MCF 10A (cell line): ENCODE measurements at regions not wholly inside any gene's neighbourhood (a gene's known extent, or its start where the extent isn't known, plus 50 kb on each side); places are given as distances from the start of the nearest gene placed in this dataset.
A peak's percentile ranks its signal among the peaks of the same experiment; 100 is the strongest.

ENCODE experiments used
- BruUV-seq: library from RNA; stranded (reverse); fragments of 400-500 nt; replicated peaks from 2 replicates; lab custom pipeline; 2021; lab: Mats Ljungman, UMichigan
- CTCF ChIA-PET: fragments of 300-600 bp; sonication (Branson Sonifier 250); formaldehyde crosslinking; extraction: SDS; loops from one replicate; lab custom pipeline; 2021; ENCODE audit warnings: antibody characterized with exemption, inconsistent platforms; lab: Yijun Ruan, JAX
- POLR2A ChIA-PET: fragments of 300-600, 350-650 bp; sonication (Branson Sonifier 250); formaldehyde crosslinking; extraction: SDS; loops from one replicate; lab custom pipeline; 2020; ENCODE audit warnings: antibody characterized with exemption, inconsistent platforms; lab: Yijun Ruan, JAX
- DNase-seq: peaks from one replicate; pipeline ENCODE4 v3.0.0-alpha.2; 2018; ENCODE audit not compliant: unreplicated experiment
- H3K27ac Mint-ChIP-seq: one replicate; pipeline ENCODE4 v1.8.0; 2022; ENCODE audit warnings: mild to moderate bottlenecking, low read depth, mixed read lengths; ENCODE audit not compliant: unreplicated experiment
- H3K27me3 Mint-ChIP-seq: one replicate; pipeline ENCODE4 v1.8.0; 2022; ENCODE audit warnings: mixed read lengths; ENCODE audit not compliant: insufficient read depth, unreplicated experiment
- H3K36me3 Mint-ChIP-seq: one replicate; pipeline ENCODE4 v1.8.0; 2022; ENCODE audit warnings: mild to moderate bottlenecking, moderate library complexity, mixed read lengths; ENCODE audit not compliant: insufficient read depth, unreplicated experiment
- H3K4me1 Mint-ChIP-seq: one replicate; pipeline ENCODE4 v1.8.0; 2022; ENCODE audit warnings: mixed read lengths; ENCODE audit not compliant: insufficient read depth, unreplicated experiment
- H3K4me3 Mint-ChIP-seq: one replicate; pipeline ENCODE4 v1.8.0; 2022; ENCODE audit warnings: mild to moderate bottlenecking, moderate library complexity, mixed read lengths; ENCODE audit not compliant: unreplicated experiment
- H3K9me3 Mint-ChIP-seq: one replicate; pipeline ENCODE4 v1.8.0; 2022; ENCODE audit warnings: mixed read lengths; ENCODE audit not compliant: unreplicated experiment
- CTCF ChIP-seq: fragments of 200-600 bp; IDR thresholded peaks from one replicate; pipeline ENCODE4 v1.8.0; 2022; ENCODE audit warnings: antibody characterized with exemption, mild to moderate bottlenecking; ENCODE audit not compliant: unreplicated experiment
- intact Hi-C: fragments of 100-400 bp; cut with micrococcal nuclease; formaldehyde crosslinking; loops from 2 replicates; pipeline ENCODE4 v1.14.1; 2022

GRCh38 chr12:47306130-47306529 is 226.4 kb upstream of the AMIGO2 start:
- no peak for TF ChIP-seq CTCF
- no peak overlapping the region for H3K4me3 Mint-ChIP-seq
- ChIA-PET CTCF (interaction anchor here (0.5 to 4.7 kb wide), 16 partner anchors 9 to 285 kb away, joined by 3 to 43 read pairs (median 5); partner anchors contain the start of genes AMIGO2 and PCED1B), POLR2A (interaction anchor here (2.4 kb wide), 1 partner anchor 227 kb away, joined by 19 read pairs; the partner anchor contains the start of genes AMIGO2 and PCED1B)
- BruUV-seq = no TSS peak
- H3K4me1 Mint-ChIP-seq = peaks cover 11% of the 10 kb centered on the region
- H3K27me3 Mint-ChIP-seq = no peaks in the 10 kb centered on the region
- H3K36me3 Mint-ChIP-seq = no peaks in the 10 kb centered on the region
- DNase-seq = no peak
- intact Hi-C loops = loop anchor here (2.0 kb wide), 1 partner anchor 381 kb away; no protein-coding TSS in a partner anchor
- H3K9me3 Mint-ChIP-seq = no peaks in the 10 kb centered on the region
- no peak overlapping the region for H3K27ac Mint-ChIP-seq

GRCh38 chr12:47305464-47305863 is 225.7 kb upstream of the AMIGO2 start:
- intact Hi-C loops = no loop called here
- Mint-ChIP-seq H3K4me3 (no peak overlapping the region), H3K27ac (no peak overlapping the region), H3K9me3 (no peaks in the 10 kb centered on the region), H3K36me3 (no peaks in the 10 kb centered on the region), H3K4me1 (peaks cover 11% of the 10 kb centered on the region), H3K27me3 (no peaks in the 10 kb centered on the region)
- TF ChIP-seq CTCF = no peak
- DNase-seq = no peak
- BruUV-seq = no TSS peak
- ChIA-PET CTCF (interaction anchor here (0.6 to 4.7 kb wide), 4 partner anchors 93 to 272 kb away, joined by 3 to 43 read pairs (median 6); partner anchors contain the start of gene PCED1B), POLR2A (interaction anchor here (0.7 to 2.2 kb wide), 2 partner anchors 128 to 226 kb away, joined by 3 to 13 read pairs; partner anchors contain the start of genes AMIGO2 and PCED1B)

- Mint-ChIP-seq H3K9me3 (no peaks in the 10 kb centered on the region), H3K4me3 (no peak overlapping the region), H3K27me3 (no peaks in the 10 kb centered on the region), H3K4me1 (peaks cover 11% of the 10 kb centered on the region), H3K36me3 (no peaks in the 10 kb centered on the region), H3K27ac (no peak overlapping the region)
- DNase-seq = peak; percentile 52
- ChIA-PET POLR2A (interaction anchor here (0.6 to 2.2 kb wide), 3 partner anchors 74 to 225 kb away, joined by 3 to 13 read pairs (median 3); partner anchors contain the start of genes AMIGO2 and PCED1B), CTCF (interaction anchor here (0.6 to 4.7 kb wide), 2 partner anchors 264 to 271 kb away, joined by 3 to 43 read pairs; no protein-coding TSS in a partner anchor)
- no peak for TF ChIP-seq CTCF
- no TSS peak for BruUV-seq
- intact Hi-C loops = no loop called here
Observed at GRCh38 chr12:47303995-47304560, 224.3 kb upstream of the AMIGO2 start.

GRCh38 chr12:47303207-47303606 is 223.4 kb upstream of the AMIGO2 start:
- CTCF ChIA-PET = interaction anchor here (0.6 kb wide), 1 partner anchor 263 kb away, joined by 3 read pairs; no protein-coding TSS in a partner anchor
- Mint-ChIP-seq H3K4me1 (peaks cover 11% of the 10 kb centered on the region), H3K36me3 (no peaks in the 10 kb centered on the region), H3K4me3 (no peak overlapping the region), H3K27ac (no peak overlapping the region), H3K27me3 (no peaks in the 10 kb centered on the region), H3K9me3 (no peaks in the 10 kb centered on the region)
- no peak for DNase-seq
- POLR2A ChIA-PET = interaction anchor here (0.6 to 1.5 kb wide), 2 partner anchors 73 to 224 kb away, joined by 3 to 7 read pairs; partner anchors contain the start of genes AMIGO2 and PCED1B
- TF ChIP-seq CTCF = no peak
- BruUV-seq = no TSS peak
- intact Hi-C loops = no loop called here
